ENCODE measurements at regions not wholly inside any gene's neighbourhood (a gene's known extent, or its start where the extent isn't known, plus 50 kb on each side); places are given as distances from the start of the nearest gene placed in this dataset.
A peak's percentile ranks its signal among the peaks of the same experiment; 100 is the strongest.

GRCh38 chr16:73890186-73891128, 406.2 kb upstream of the PSMD7 start:
- peak overlapping the region; percentile 74 for H3K4me2 ChIP-seq (ENCODE audit: low read length)
- H4K20me1 ChIP-seq (ENCODE audit: insufficient read depth, low read length) = no peaks in the 10 kb centered on the region
- H3K9ac ChIP-seq (ENCODE audit: low read length) = 0 out of 2 replicates have a peak overlapping the region, but pooled peaks have one; percentile 28
- no peak overlapping the region for H3K27ac ChIP-seq (ENCODE audit: low read length)
- H3K9me3 ChIP-seq (ENCODE audit: insufficient read depth, low read length) = no peaks in the 10 kb centered on the region
- peak overlapping the region; percentile 69 for H3K4me3 ChIP-seq (ENCODE audit: low read length)
- no peak for TF ChIP-seq EZH2phosphoT487 (IDR thresholded peaks at IDR 0.05; ENCODE audit: low read depth)
- no peak for TF ChIP-seq CTCF (IDR thresholded peaks at IDR 0.05; ENCODE audit: low read depth, low read length)
- no peaks in the 10 kb centered on the region for H3K79me2 ChIP-seq (ENCODE audit: low read length)
- H3K36me3 ChIP-seq (replicated peaks; ENCODE audit: low read depth, low read length) = no peaks in the 10 kb centered on the region
- H2AFZ ChIP-seq (ENCODE audit: low read depth, low read length) = peak overlapping the region; percentile 86
- peaks cover 24% of the 10 kb centered on the region for H3K27me3 ChIP-seq (ENCODE audit: low read depth, low read length)
- peaks cover 34% of the 10 kb centered on the region for H3K4me1 ChIP-seq (ENCODE audit: low read length)

- no peak overlapping the region for H3K4me3 ChIP-seq (ENCODE audit: low read length)
- no peak for TF ChIP-seq CTCF (IDR thresholded peaks at IDR 0.05; ENCODE audit: low read depth, low read length)
- H4K20me1 ChIP-seq (ENCODE audit: insufficient read depth, low read length) = no peaks in the 10 kb centered on the region
- H3K4me2 ChIP-seq (ENCODE audit: low read length) = no peak overlapping the region
- H3K27ac ChIP-seq (ENCODE audit: low read length) = no peak overlapping the region
- H3K36me3 ChIP-seq (replicated peaks; ENCODE audit: low read depth, low read length) = no peaks in the 10 kb centered on the region
- no peaks in the 10 kb centered on the region for H3K9me3 ChIP-seq (ENCODE audit: insufficient read depth, low read length)
- H3K79me2 ChIP-seq (ENCODE audit: low read length) = no peaks in the 10 kb centered on the region
- H2AFZ ChIP-seq (ENCODE audit: low read depth, low read length) = no peak overlapping the region
- H3K9ac ChIP-seq (ENCODE audit: low read length) = no peak overlapping the region
- H3K27me3 ChIP-seq (ENCODE audit: low read depth, low read length) = peaks cover 32% of the 10 kb centered on the region
- H3K4me1 ChIP-seq (ENCODE audit: low read length) = peaks cover 38% of the 10 kb centered on the region
These were observed 407.6 kb upstream of the PSMD7 start for GRCh38 chr16:73888840-73889490.

- TF ChIP-seq CTCF (IDR thresholded peaks at IDR 0.05; ENCODE audit: low read depth, low read length) (no peak), EZH2phosphoT487 (IDR thresholded peaks at IDR 0.05; ENCODE audit: low read depth) (no peak)
- Histone ChIP-seq H3K4me3 (ENCODE audit: low read length) (no peak overlapping the region), H3K9me3 (ENCODE audit: insufficient read depth, low read length) (no peaks in the 10 kb centered on the region), H4K20me1 (ENCODE audit: insufficient read depth, low read length) (no peaks in the 10 kb centered on the region), H3K4me2 (ENCODE audit: low read length) (no peak overlapping the region), H3K27me3 (ENCODE audit: low read depth, low read length) (peaks cover 43% of the 10 kb centered on the region), H3K36me3 (replicated peaks; ENCODE audit: low read depth, low read length) (no peaks in the 10 kb centered on the region), H3K9ac (ENCODE audit: low read length) (no peak overlapping the region), H3K79me2 (ENCODE audit: low read length) (no peaks in the 10 kb centered on the region), H2AFZ (ENCODE audit: low read depth, low read length) (no peak overlapping the region), H3K4me1 (ENCODE audit: low read length) (peaks cover 29% of the 10 kb centered on the region), H3K27ac (ENCODE audit: low read length) (no peak overlapping the region)
These were observed 408.7 kb upstream of the PSMD7 start for GRCh38 chr16:73887911-73888310.

GRCh38 chr16:73886426-73886825, 410.2 kb upstream of the PSMD7 start:
- no peaks in the 10 kb centered on the region for H3K79me2 ChIP-seq (ENCODE audit: low read length)
- H3K9me3 ChIP-seq (ENCODE audit: insufficient read depth, low read length) = no peaks in the 10 kb centered on the region
- H3K4me2 ChIP-seq (ENCODE audit: low read length) = no peak overlapping the region
- H4K20me1 ChIP-seq (ENCODE audit: insufficient read depth, low read length) = no peaks in the 10 kb centered on the region
- H3K4me3 ChIP-seq (ENCODE audit: low read length) = no peak overlapping the region
- H3K27ac ChIP-seq (ENCODE audit: low read length) = no peak overlapping the region
- peaks cover 38% of the 10 kb centered on the region for H3K27me3 ChIP-seq (ENCODE audit: low read depth, low read length)
- TF ChIP-seq CTCF (IDR thresholded peaks at IDR 0.05; ENCODE audit: low read depth, low read length) (no peak), EZH2phosphoT487 (IDR thresholded peaks at IDR 0.05; ENCODE audit: low read depth) (no peak)
- no peak overlapping the region for H3K9ac ChIP-seq (ENCODE audit: low read length)
- no peak overlapping the region for H2AFZ ChIP-seq (ENCODE audit: low read depth, low read length)
- peaks cover 22% of the 10 kb centered on the region for H3K4me1 ChIP-seq (ENCODE audit: low read length)
- no peaks in the 10 kb centered on the region for H3K36me3 ChIP-seq (replicated peaks; ENCODE audit: low read depth, low read length)
